NCI-H1417 treated with DMSO at 0.1 percent for 48 hours (cell line): ENCODE measurements at regions not wholly inside any gene's neighbourhood (a gene's known extent, or its start where the extent isn't known, plus 50 kb on each side); places are given as distances from the start of the nearest gene placed in this dataset.
"Not testable (repeated sequence)": the region's sequence is repeated elsewhere in the genome, so short reads cannot be mapped to it uniquely, and the experiment has no call there.

Experiments used
- DNase-seq: peaks from one replicate; lab custom pipeline; 2025; lab: John Stamatoyannopoulos, UW

GRCh38 chr2:187684174-187684573 lies 129.9 kb upstream of the TFPI start:
- DNase-seq, result no peak

- DNase-seq, result no peak
Measured at GRCh38 chr2:187686416-187687024, 132.3 kb upstream of the TFPI start.

GRCh38 chr2:187687585-187687984 lies 133.3 kb upstream of the TFPI start:
- no peak for DNase-seq

GRCh38 chr2:187689372-187689771 lies 135.1 kb upstream of the TFPI start:
- DNase-seq, result no peak

GRCh38 chr2:187693923-187694322 lies 139.7 kb upstream of the TFPI start:
- no peak for DNase-seq

GRCh38 chr2:187696644-187697043 lies 142.4 kb upstream of the TFPI start:
- DNase-seq, result not testable (repeated sequence)

- DNase-seq, result no peak
Measured at GRCh38 chr2:187698374-187699110, 144.3 kb upstream of the TFPI start.

GRCh38 chr2:187702157-187702556 lies 147.9 kb upstream of the TFPI start:
- DNase-seq, result no peak

- no peak for DNase-seq
Measured at GRCh38 chr2:187708272-187708671, 154.0 kb upstream of the TFPI start.

- no peak for DNase-seq
Measured at GRCh38 chr2:187709065-187709464, 154.8 kb upstream of the TFPI start.

GRCh38 chr2:187710791-187711521 lies 156.7 kb upstream of the TFPI start:
- no peak for DNase-seq

GRCh38 chr2:187715590-187715989 lies 161.4 kb upstream of the TFPI start:
- DNase-seq, result no peak

GRCh38 chr2:187716301-187716700 lies 162.1 kb upstream of the TFPI start:
- no peak for DNase-seq

- no peak for DNase-seq
Measured at GRCh38 chr2:187718092-187718491, 163.9 kb upstream of the TFPI start.

- DNase-seq, result no peak
Measured at GRCh38 chr2:187719510-187719909, 165.3 kb upstream of the TFPI start.

- DNase-seq, result no peak
Measured at GRCh38 chr2:187748958-187749357, 194.7 kb upstream of the TFPI start.

- no peak for DNase-seq
Measured at GRCh38 chr2:187749804-187750431, 195.7 kb upstream of the TFPI start.

- no peak for DNase-seq
Measured at GRCh38 chr2:187768995-187769394, 214.8 kb upstream of the TFPI start.

- DNase-seq, result no peak
Measured at GRCh38 chr2:187769437-187769836, 215.2 kb upstream of the TFPI start.

GRCh38 chr2:187774551-187775071 lies 220.4 kb upstream of the TFPI start:
- DNase-seq, result no peak

- no peak for DNase-seq
Measured at GRCh38 chr2:187775196-187775595, 221.0 kb upstream of the TFPI start.

- no peak for DNase-seq
Measured at GRCh38 chr2:187775651-187776050, 221.4 kb upstream of the TFPI start.
